ENCODE measurements at regions not wholly inside any gene's neighbourhood (a gene's known extent, or its start where the extent isn't known, plus 50 kb on each side); places are given as distances from the start of the nearest gene placed in this dataset.

DNA sequence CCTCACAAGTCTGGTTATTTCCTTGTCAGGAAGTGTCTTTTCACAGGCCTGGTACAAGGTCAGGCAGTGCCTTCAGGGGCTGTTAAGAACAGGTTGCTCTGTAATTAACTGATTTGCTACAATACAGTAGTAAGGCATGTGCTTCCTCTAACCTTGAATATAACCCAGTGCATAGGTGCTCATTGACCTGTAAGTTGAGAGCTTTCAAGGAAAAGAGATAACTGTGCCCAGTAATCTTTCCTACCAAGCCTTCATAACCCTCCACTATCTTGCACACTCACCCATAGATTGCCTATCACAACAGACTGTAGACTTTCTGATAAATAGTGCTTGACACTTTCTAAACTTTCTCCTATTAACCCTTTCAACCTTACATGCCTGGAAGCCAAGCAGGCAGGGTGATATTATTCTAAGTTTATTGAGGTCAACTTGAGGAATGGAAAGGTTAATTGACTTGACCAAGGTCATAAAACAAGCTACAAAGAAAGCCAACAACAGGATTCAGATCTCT, 148.1 kb downstream of the PPARGC1A start:
- TF ChIP-seq, protein P1, sequence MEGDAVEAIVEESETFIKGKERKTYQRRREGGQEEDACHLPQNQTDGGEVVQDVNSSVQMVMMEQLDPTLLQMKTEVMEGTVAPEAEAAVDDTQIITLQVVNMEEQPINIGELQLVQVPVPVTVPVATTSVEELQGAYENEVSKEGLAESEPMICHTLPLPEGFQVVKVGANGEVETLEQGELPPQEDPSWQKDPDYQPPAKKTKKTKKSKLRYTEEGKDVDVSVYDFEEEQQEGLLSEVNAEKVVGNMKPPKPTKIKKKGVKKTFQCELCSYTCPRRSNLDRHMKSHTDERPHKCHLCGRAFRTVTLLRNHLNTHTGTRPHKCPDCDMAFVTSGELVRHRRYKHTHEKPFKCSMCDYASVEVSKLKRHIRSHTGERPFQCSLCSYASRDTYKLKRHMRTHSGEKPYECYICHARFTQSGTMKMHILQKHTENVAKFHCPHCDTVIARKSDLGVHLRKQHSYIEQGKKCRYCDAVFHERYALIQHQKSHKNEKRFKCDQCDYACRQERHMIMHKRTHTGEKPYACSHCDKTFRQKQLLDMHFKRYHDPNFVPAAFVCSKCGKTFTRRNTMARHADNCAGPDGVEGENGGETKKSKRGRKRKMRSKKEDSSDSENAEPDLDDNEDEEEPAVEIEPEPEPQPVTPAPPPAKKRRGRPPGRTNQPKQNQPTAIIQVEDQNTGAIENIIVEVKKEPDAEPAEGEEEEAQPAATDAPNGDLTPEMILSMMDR (IDR thresholded peaks at IDR 0.05; ENCODE audit: borderline replicate concordance, extremely low read depth, low read length, poor library complexity, severe bottlenecking) = no peak
- TF ChIP-seq EZH2 (IDR thresholded peaks at IDR 0.05; ENCODE audit: borderline replicate concordance, low read depth, low read length, severe bottlenecking) = no peak
- no peak for ATAC-seq (ENCODE audit: insufficient read depth, low read depth)

DNA sequence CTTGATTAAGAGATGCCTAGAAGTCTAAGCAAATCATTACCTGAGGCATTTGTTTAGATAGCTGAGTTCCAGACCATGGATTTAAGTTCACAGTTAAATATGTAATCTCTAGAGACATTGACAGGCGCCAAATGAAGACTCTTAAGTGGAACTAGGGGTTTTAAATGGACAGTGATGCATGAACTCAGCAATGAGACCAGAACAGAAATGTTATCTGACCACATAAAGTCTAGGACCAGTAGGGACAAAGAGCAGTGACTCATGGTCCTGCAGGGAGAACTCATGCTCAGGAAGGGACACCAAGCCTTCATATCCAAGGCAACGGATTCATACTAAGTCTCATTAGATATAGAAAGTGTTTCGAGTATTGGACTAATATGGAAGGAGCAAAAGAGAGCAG, 152.3 kb downstream of the PPARGC1A start:
- no peak overlapping the region for H3K4me3 ChIP-seq (ENCODE audit: low read depth in 1 of 2, low read length in 2 of 2)
- ATAC-seq (ENCODE audit: insufficient read depth, low read depth) (no peak), DNase-seq (no peak)
- no peaks in the 10 kb centered on the region for H3K79me2 ChIP-seq (ENCODE audit: insufficient read depth, low read length)
- no peak overlapping the region for H3K9ac ChIP-seq (ENCODE audit: low read depth, low read length)
- H3K4me2 ChIP-seq (ENCODE audit: insufficient read depth, low read length) = no peak overlapping the region
- no peak overlapping the region for H3K27ac ChIP-seq (ENCODE audit: low read length)
- no peaks in the 10 kb centered on the region for H3K4me1 ChIP-seq (ENCODE audit: insufficient read depth, low read length)
- no peak for TF ChIP-seq EZH2 (IDR thresholded peaks at IDR 0.05; ENCODE audit: borderline replicate concordance, low read depth, low read length, severe bottlenecking)
- no peak overlapping the region for H2AFZ ChIP-seq (ENCODE audit: low read depth, low read length)
- H3K27me3 ChIP-seq (ENCODE audit: insufficient read depth, low read length, poor library complexity) = no peaks in the 10 kb centered on the region
- no peaks in the 10 kb centered on the region for H3K9me3 ChIP-seq (ENCODE audit: insufficient read depth, low read length, severe bottlenecking)
- H3K36me3 ChIP-seq (ENCODE audit: insufficient read depth, low read length) = no peaks in the 10 kb centered on the region
- no peaks in the 10 kb centered on the region for H4K20me1 ChIP-seq (ENCODE audit: insufficient read depth, low read length)

More for the DNA sequence above, 148.1 kb downstream of the PPARGC1A start:
- Histone ChIP-seq H3K27me3 (ENCODE audit: insufficient read depth, low read length, poor library complexity) (no peaks in the 10 kb centered on the region), H3K9me3 (ENCODE audit: insufficient read depth, low read length, severe bottlenecking) (no peaks in the 10 kb centered on the region), H2AFZ (ENCODE audit: low read depth, low read length) (no peak overlapping the region), H3K4me1 (ENCODE audit: insufficient read depth, low read length) (no peaks in the 10 kb centered on the region), H3K9ac (ENCODE audit: low read depth, low read length) (no peak overlapping the region), H3K4me2 (ENCODE audit: insufficient read depth, low read length) (no peak overlapping the region), H3K4me3 (ENCODE audit: low read depth in 1 of 2, low read length in 2 of 2) (no peak overlapping the region), H4K20me1 (ENCODE audit: insufficient read depth, low read length) (no peaks in the 10 kb centered on the region), H3K36me3 (ENCODE audit: insufficient read depth, low read length) (no peaks in the 10 kb centered on the region), H3K27ac (ENCODE audit: low read length) (no peak overlapping the region), H3K79me2 (ENCODE audit: insufficient read depth, low read length) (no peaks in the 10 kb centered on the region)
- no peak for DNase-seq

DNA sequence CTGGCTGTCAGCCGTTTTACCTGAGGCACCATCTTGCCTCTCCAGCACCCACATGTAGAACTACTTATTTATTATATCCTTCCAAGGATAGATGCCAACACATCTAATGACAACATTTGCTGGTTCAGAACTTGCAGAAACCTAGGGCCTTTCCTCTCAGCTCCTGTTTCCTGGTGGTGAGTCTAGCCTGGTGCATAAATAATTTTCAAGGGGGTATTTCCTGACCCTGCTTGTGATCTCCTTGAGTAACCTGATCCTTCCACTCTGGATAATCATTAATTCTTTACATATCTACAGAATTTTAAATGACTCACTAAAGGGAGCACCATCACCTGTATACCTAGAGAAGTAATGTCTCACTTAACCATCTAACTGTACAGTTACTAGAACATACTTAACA, 153.4 kb downstream of the PPARGC1A start:
- no peak for DNase-seq
- Histone ChIP-seq H3K36me3 (ENCODE audit: insufficient read depth, low read length) (no peaks in the 10 kb centered on the region), H3K4me1 (ENCODE audit: insufficient read depth, low read length) (no peaks in the 10 kb centered on the region), H3K79me2 (ENCODE audit: insufficient read depth, low read length) (no peaks in the 10 kb centered on the region), H3K27ac (ENCODE audit: low read length) (no peak overlapping the region), H3K9me3 (ENCODE audit: insufficient read depth, low read length, severe bottlenecking) (no peaks in the 10 kb centered on the region), H3K4me3 (ENCODE audit: low read depth in 1 of 2, low read length in 2 of 2) (no peak overlapping the region), H4K20me1 (ENCODE audit: insufficient read depth, low read length) (no peaks in the 10 kb centered on the region), H2AFZ (ENCODE audit: low read depth, low read length) (no peak overlapping the region), H3K9ac (ENCODE audit: low read depth, low read length) (no peak overlapping the region), H3K4me2 (ENCODE audit: insufficient read depth, low read length) (no peak overlapping the region), H3K27me3 (ENCODE audit: insufficient read depth, low read length, poor library complexity) (no peaks in the 10 kb centered on the region)
- no peak for TF ChIP-seq EZH2 (IDR thresholded peaks at IDR 0.05; ENCODE audit: borderline replicate concordance, low read depth, low read length, severe bottlenecking)
- TF ChIP-seq, protein P1 (IDR thresholded peaks at IDR 0.05; ENCODE audit: borderline replicate concordance, extremely low read depth, low read length, poor library complexity, severe bottlenecking) = no peak
- ATAC-seq (ENCODE audit: insufficient read depth, low read depth) = no peak

DNA sequence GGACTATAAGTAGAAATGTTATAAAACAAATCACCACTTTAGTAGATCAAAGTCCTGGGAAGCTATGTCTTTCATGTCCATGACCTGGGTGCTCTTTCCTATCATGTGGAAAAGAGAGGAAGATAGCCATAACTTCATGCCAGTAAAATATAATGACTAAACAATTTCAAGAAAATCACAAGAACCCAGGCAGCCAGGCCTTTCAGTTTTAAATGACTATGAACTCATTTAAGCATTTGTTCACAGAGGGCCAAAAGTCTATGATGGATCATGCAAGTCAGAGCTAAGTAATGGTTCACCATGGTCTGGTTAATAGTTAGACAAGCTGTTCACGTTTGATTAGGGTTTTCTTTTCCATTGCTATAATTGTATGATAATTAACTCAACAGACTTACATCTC, 155.8 kb downstream of the PPARGC1A start:
- Histone ChIP-seq H3K27me3 (ENCODE audit: insufficient read depth, low read length, poor library complexity) (no peaks in the 10 kb centered on the region), H3K79me2 (ENCODE audit: insufficient read depth, low read length) (no peaks in the 10 kb centered on the region), H3K36me3 (ENCODE audit: insufficient read depth, low read length) (no peaks in the 10 kb centered on the region), H4K20me1 (ENCODE audit: insufficient read depth, low read length) (no peaks in the 10 kb centered on the region), H3K27ac (ENCODE audit: low read length) (no peak overlapping the region), H3K9me3 (ENCODE audit: insufficient read depth, low read length, severe bottlenecking) (no peaks in the 10 kb centered on the region), H2AFZ (ENCODE audit: low read depth, low read length) (no peak overlapping the region), H3K9ac (ENCODE audit: low read depth, low read length) (no peak overlapping the region), H3K4me2 (ENCODE audit: insufficient read depth, low read length) (no peak overlapping the region), H3K4me3 (ENCODE audit: low read depth in 1 of 2, low read length in 2 of 2) (no peak overlapping the region), H3K4me1 (ENCODE audit: insufficient read depth, low read length) (no peaks in the 10 kb centered on the region)
- ATAC-seq (ENCODE audit: insufficient read depth, low read depth) (no peak), DNase-seq (no peak)
- TF ChIP-seq EZH2 (IDR thresholded peaks at IDR 0.05; ENCODE audit: borderline replicate concordance, low read depth, low read length, severe bottlenecking) = no peak
- TF ChIP-seq, protein P1 (IDR thresholded peaks at IDR 0.05; ENCODE audit: borderline replicate concordance, extremely low read depth, low read length, poor library complexity, severe bottlenecking) = no peak

Measured in DND-41 (cell line).